Uterus (tissue), 2 donors: ENCODE measurements at regions not wholly inside any gene's neighbourhood (a gene's known extent, or its start where the extent isn't known, plus 50 kb on each side); places are given as distances from the start of the nearest gene placed in this dataset.

Experiments used
- POLR2A ChIP-seq, 2 donors: fragments of 450-650 bp; IDR thresholded peaks; one replicate each; pipeline ENCODE4 v1.6.1; 2016; ENCODE audit warnings: antibody characterized with exemption in 2 of 2, mild to moderate bottlenecking in 1 of 2, moderate library complexity in 1 of 2
- TF ChIP-seq, protein P1 (sequence below), 4 experiments: fragments of 200-600 bp in 2 of 4; fragments of 450-650 bp in 2 of 4; sonication (generic) in 2 of 4; IDR thresholded peaks; one replicate each; pipeline ENCODE4 v1.5.1; 2016 to 2019; ENCODE audit warnings: antibody characterized with exemption in 4 of 4, mild to moderate bottlenecking in 2 of 4, moderate library complexity in 1 of 4

DNA sequence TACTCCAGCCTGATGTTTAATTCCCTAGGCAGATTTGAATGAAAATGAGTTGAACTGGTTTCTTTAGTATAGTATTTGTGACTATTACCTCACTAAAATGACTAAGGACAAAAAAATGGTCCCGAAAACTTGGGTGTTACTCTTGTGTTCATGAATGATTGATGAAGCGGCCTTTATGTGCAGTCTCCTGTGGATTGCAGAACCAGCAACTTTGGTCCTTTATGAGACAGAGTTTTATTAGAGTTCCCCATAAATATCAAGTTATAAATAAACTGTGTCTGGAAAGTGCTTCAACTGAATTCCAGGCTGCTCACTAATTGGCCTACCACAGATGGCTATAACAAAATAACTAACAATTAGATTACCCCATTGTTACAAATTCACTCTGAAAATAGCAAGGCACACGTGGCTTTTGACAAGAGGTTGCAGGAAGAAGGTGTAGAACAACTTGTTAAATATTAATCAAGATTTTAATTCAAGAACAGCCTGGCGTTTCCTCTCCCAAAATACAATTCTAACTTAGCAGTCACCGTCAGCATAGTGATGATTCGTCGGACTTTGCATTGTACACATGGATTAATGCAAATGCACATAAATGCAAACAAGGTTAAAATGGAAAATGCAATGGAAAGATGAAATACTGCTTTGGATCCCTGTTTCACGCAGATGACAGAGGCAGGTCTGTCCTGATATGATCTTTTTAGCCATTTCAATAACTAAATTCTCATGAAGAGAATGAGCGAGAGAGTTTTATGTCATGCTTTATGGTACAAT, 567.3 kb upstream of the ZNF717 start:
- TF ChIP-seq, protein P1, sequence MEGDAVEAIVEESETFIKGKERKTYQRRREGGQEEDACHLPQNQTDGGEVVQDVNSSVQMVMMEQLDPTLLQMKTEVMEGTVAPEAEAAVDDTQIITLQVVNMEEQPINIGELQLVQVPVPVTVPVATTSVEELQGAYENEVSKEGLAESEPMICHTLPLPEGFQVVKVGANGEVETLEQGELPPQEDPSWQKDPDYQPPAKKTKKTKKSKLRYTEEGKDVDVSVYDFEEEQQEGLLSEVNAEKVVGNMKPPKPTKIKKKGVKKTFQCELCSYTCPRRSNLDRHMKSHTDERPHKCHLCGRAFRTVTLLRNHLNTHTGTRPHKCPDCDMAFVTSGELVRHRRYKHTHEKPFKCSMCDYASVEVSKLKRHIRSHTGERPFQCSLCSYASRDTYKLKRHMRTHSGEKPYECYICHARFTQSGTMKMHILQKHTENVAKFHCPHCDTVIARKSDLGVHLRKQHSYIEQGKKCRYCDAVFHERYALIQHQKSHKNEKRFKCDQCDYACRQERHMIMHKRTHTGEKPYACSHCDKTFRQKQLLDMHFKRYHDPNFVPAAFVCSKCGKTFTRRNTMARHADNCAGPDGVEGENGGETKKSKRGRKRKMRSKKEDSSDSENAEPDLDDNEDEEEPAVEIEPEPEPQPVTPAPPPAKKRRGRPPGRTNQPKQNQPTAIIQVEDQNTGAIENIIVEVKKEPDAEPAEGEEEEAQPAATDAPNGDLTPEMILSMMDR (IDR thresholded peaks at IDR 0.05) = no peak
- TF ChIP-seq POLR2A (IDR thresholded peaks at IDR 0.05) = no peak
